GM12891 (cell line): ENCODE measurements at regions not wholly inside any gene's neighbourhood (a gene's known extent, or its start where the extent isn't known, plus 50 kb on each side); places are given as distances from the start of the nearest gene placed in this dataset.

Experiments
- DNase-seq: peaks from one replicate; pipeline ENCODE4 v3.0.0; 2011; ENCODE audit warnings: low spot score; ENCODE audit not compliant: insufficient read length
- FAIRE-seq: peaks from 2 replicates; lab custom pipeline; 2011; peaks lifted over from hg19 to GRCh38; lab: Jason Lieb, UNC
- PAX5 ChIP-seq: IDR thresholded peaks from 2 replicates; pipeline ENCODE4 v1.6.1; 2011; ENCODE audit warnings: low read length, moderate library complexity, mild to moderate bottlenecking; ENCODE audit not compliant: insufficient read depth, severe bottlenecking
- POLR2A ChIP-seq: IDR thresholded peaks from 2 replicates; pipeline ENCODE4 v1.6.1; 2011; ENCODE audit warnings: low read depth, low read length, control low read depth
- POLR2AphosphoS5 ChIP-seq: IDR thresholded peaks from 2 replicates; pipeline ENCODE4 v1.6.1; 2011; ENCODE audit warnings: low read depth, low read length, control low read depth
- POU2F2 ChIP-seq: IDR thresholded peaks from 2 replicates; pipeline ENCODE4 v1.6.1; 2011; ENCODE audit warnings: low read depth, mild to moderate bottlenecking, control low read depth, low read length, moderate library complexity
- SPI1 ChIP-seq: IDR thresholded peaks from 2 replicates; pipeline ENCODE4 v1.6.1; 2011; ENCODE audit warnings: low read depth, low read length, control low read depth
- TAF1 ChIP-seq: IDR thresholded peaks from 2 replicates; pipeline ENCODE4 v1.6.1; 2011; ENCODE audit warnings: low read depth, low read length, control low read depth

DNA sequence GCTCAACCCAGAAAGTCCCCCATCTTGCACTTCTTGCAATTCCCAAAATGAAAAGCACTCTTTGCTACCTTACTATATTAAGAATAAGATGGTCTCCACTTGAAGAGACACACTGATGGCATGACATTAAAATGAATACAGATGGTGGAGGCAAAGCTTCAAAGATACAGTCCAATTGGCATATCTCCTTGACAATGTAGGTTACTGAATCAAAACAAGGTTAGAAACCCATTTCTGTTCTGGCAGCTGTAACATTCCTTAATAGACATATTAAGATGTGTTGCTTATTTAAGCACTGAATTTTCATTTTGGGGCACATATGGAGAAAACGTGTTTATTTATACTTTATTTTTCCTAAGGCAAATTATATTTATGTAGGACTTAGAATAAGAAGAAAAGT lies 1262.8 kb upstream of the CDH8 start:
- TF ChIP-seq POU2F2 (no peak), PAX5 (no peak), POLR2AphosphoS5 (no peak), TAF1 (no peak), POLR2A (no peak)

DNA sequence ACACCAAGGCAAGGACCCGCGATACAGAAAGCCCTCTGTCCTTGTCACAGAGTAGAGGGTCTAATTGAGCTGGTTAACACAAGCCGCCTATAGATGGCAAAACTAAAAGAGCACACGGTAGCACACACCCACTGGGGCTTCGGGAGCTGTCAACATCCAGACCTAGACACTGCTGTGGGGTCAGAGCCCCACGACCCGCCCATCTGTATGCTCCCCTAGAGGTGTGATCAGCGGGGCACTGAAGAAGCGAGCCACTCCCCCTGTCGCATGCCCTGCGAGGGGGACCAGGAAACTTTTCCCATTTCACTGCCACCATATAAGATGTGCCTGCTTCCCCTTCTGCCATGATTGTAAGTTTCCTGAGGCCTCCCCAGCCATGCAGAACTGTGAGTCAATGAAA lies 1255.8 kb upstream of the CDH8 start:
- no peak for FAIRE-seq
- no peak for TF ChIP-seq POLR2A

More for the DNA sequence above, 1262.8 kb upstream of the CDH8 start:
- FAIRE-seq (no peak), DNase-seq (no peak)

DNA sequence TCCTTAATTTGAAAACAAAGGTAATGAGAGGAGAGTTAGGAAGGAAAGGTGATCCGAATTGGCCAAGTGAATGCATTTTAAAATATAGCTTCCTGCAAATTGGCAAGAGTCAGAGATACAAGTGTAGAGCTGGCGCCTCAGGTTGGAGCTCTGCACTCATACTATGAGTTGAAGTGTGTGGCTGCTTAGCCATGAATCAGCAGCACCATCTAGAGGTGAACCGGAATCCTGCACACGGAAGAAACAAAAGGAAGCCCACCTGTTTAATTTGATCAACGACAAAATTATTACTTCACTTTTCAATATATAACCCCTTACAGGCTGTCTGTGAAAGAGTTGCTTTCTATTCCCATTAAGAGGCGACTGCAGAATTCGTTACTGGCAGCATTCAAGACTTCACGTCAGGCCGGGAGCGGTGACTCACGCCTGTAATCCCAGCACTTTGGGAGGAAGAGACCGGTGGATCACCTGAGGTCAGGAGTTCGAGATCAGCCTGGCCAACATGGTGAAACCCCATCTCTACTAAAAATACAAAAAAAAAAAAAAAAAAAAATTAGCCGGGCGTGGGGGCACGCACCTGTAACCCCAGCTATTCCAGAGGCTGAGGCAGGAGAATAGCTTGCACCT lies 1253.7 kb upstream of the CDH8 start:
- DNase-seq (peak; percentile 25), FAIRE-seq (no peak)
- TF ChIP-seq SPI1 (no peak), PAX5 (no peak), POU2F2 (no peak)

More for the DNA sequence above, 1255.8 kb upstream of the CDH8 start:
- no peak for DNase-seq

DNA sequence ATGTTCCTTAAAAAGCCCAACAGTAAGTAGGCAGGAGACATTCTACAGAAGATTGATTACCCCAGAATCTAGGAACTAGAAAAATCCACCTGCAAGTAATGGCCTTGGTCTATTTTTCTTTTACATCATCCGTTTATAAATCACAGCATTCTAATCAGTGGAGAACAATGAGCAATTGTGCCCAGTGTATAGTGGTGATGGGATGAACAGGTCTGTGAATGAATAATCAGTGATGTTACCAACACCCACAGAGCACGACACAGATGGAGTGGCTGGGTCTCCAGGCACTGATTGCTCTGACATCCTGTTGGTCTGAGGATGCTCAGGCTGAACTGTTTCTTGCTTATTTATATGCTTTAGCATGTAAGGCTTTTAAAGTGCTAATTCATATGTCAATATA lies 1251.2 kb upstream of the CDH8 start:
- DNase-seq: no peak

DNA sequence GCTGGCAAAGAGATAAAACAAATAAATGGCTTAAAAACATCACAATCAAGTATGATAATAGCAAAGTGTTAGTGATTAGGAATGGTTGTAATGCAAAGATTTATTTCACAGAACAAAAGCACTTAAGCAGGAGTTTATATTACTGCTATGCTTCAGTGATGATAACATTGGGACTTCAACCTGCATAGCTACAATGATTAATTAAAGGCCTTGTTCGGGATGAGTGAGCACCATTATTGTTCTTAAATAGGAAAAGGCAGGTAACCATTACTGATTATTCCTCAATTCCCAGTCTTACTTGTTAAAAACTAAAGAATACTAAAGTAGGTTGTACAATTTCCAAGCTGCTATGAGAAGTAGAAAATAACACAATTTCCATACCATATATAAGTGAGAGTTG lies 1247.5 kb upstream of the CDH8 start:
- DNase-seq (no peak), FAIRE-seq (no peak)
- TF ChIP-seq POLR2AphosphoS5 (no peak), POLR2A (no peak), POU2F2 (no peak), TAF1 (no peak)

More for the DNA sequence above, 1251.2 kb upstream of the CDH8 start:
- TF ChIP-seq PAX5 (no peak), TAF1 (no peak), SPI1 (no peak), POLR2A (no peak), POU2F2 (no peak), POLR2AphosphoS5 (no peak)
- no peak for FAIRE-seq

DNA sequence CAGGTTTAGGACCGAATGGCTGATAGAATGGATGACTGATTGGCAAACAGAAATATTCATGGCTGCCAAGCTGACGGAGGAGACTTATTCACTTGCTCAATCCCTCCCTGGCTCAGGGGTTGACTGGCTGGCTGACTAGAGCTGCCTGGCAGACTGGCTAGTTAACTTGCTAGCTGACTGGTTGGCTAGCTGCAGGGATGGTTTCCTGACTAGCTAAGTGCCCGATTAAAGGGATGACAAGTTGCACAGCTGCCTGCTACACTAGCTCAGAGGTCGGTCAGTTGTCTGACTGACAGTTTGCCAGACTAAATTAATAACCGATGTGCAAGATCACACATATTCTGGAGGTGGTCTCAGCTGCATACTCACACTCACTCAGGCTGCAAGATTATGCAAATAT lies 1208.4 kb upstream of the CDH8 start:
- no peak for FAIRE-seq

DNA sequence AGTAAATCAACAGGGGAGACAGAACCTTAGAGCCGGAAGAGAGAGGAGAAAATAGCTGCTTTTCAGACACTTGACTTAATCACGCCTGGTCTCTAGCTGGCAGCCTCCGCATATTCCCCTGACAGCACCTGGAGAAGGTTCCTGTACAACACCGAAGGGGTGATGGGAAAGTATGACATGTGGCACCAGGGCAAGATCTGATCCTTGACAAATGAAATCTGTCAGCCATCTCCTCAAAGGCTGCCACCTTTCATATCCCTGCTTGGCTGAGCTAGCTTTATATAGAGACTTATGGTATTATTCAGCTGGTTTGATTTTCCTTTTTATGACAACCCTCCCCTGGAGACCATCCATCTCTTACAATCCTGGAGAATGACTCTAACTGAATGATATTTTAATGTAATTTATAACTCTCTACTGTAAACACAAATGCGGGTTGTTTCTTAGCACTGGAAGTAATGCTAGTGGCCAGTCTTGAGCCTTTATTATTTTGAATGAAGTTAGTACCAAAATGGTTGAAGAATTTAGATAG lies 1205.3 kb upstream of the CDH8 start:
- no peak for FAIRE-seq
- TF ChIP-seq POLR2A: no peak
- TF ChIP-seq POU2F2: no peak
- TF ChIP-seq PAX5: no peak
- no peak for TF ChIP-seq TAF1
- TF ChIP-seq SPI1: no peak
- TF ChIP-seq POLR2AphosphoS5: no peak
- DNase-seq: no peak

More for the DNA sequence above, 1208.4 kb upstream of the CDH8 start:
- TF ChIP-seq PAX5 (no peak), POLR2A (no peak), TAF1 (no peak), SPI1 (no peak), POLR2AphosphoS5 (no peak), POU2F2 (no peak)
- DNase-seq: no peak

DNA sequence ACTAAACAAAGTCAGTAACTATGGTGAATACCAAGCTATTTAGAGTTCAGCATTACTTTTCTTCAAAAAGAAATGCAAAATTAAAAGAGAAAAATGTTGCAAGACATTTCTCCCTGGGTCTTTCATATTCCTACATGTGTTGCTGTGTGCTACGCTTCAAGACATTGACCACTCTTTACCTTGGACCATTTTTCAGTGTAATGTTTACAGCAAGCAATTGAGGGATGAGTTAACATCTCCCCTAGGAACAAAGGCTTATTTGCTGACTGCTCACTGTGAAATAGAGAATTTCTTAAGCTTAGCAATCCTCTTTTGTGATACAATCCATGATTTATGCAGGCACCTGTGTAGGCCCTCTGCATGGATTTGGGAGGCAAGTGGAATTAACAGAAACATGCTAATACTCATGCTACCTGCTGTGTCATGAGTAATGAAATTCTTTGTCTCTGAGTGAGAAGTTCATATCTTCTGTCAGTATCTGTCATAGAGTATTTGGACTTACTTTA lies 1202.9 kb upstream of the CDH8 start:
- TF ChIP-seq PAX5: no peak
- no peak for TF ChIP-seq POLR2AphosphoS5
- no peak for TF ChIP-seq SPI1
- TF ChIP-seq TAF1: no peak
- TF ChIP-seq POU2F2: no peak
- TF ChIP-seq POLR2A: no peak
- no peak for DNase-seq
- no peak for FAIRE-seq

DNA sequence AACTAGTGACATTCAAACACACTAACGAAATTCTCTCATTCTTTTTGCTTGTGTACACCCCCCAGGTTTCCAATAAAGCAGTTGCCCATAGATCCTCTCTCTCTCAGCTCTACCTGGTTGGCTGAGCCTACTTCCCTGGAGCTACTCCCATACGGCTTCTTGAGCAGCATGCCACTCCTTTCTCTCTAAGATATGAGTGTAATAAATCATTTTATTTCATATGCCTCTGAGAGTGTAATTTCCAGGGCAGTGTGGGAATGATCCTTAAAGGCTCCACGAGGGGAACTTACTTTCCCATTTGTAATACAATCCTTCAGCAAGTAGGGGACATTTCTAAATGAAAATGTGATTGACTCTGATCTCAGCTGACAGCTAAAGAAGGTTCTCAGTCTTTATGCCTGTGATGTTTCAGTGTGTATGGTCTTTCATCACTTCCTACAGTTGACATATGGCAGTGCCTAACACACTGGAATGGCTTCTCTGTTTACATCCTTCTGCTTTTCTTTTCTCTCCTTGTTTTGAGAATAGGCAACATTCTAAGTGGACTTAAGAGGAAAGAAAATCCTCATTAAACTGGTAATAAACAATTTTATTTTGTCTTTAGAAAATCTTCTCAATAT lies 1194.3 kb upstream of the CDH8 start:
- TF ChIP-seq POU2F2: no peak
- no peak for TF ChIP-seq PAX5
- no peak for TF ChIP-seq TAF1
- no peak for TF ChIP-seq SPI1
- TF ChIP-seq POLR2A: no peak
- TF ChIP-seq POLR2AphosphoS5: no peak
- FAIRE-seq: no peak
- no peak for DNase-seq

DNA sequence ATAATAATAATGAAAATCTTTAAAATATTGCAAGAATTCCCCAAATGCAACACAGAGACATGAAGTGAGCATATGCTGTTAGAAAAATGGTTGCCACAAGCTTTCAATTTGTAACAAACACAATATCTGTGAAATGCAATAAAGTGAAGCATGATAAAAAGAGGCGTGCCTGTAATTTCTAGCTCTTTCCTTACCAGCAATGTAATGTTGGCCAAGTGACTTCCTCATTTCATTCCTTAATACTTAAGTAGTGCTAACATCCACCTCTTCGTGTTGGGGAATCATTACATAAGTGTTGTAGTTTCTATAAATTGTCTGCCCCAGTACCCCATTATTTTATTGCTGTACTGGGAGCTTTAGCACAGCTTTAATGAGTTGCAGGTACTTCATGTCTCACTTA lies 1192.0 kb upstream of the CDH8 start:
- DNase-seq (no peak), FAIRE-seq (no peak)
- TF ChIP-seq SPI1: no peak
- no peak for TF ChIP-seq POU2F2
